ENCODE measurements at regions not wholly inside any gene's neighbourhood (a gene's known extent, or its start where the extent isn't known, plus 50 kb on each side); places are given as distances from the start of the nearest gene placed in this dataset.

DNA sequence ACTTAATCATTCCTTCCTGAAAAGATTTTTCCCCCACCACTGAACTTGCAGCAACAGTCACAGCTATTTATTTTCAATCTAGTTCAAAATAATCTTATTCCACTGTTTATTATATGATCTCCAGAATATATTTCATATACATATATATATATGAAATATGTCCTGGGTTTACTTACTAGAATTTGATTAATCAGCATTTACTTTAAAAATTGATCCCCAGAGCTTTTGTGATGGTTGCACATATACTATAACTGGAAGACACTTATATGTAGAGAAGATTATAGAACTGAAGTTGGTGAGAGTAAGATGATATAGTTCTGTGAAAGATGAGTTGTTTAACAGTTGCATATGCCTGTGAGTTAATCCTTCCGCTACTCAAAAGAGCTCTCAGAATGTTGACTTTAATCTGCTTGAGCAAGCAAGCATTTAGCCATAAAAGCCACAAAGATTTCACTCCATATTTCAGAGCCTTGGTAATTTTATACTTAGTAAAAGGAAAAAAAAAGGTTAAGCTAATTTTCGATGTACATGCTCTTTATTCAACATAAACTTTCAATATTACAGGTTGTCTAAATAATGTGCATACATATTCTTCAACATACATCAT lies 399.3 kb upstream of the CDH9 start:
- no peaks in the 10 kb centered on the region for H3K36me3 Mint-ChIP-seq (ENCODE audit: low read depth)
- peaks cover 10% of the 10 kb centered on the region for H3K9me3 Mint-ChIP-seq
- H3K4me3 Mint-ChIP-seq = no peak overlapping the region
- DNase-seq (no peak), ATAC-seq (no peak)
- ChIA-PET CTCF (interaction anchor here (1.4 kb wide), 1 partner anchor 30 kb away, joined by 3 read pairs; no protein-coding TSS in a partner anchor), POLR2A (no interaction called here)
- intact Hi-C loops (cut with micrococcal nuclease) = no loop called here
- no peaks in the 10 kb centered on the region for H3K27me3 Mint-ChIP-seq
- H3K27ac Mint-ChIP-seq = no peak overlapping the region
- TF ChIP-seq, protein P1, sequence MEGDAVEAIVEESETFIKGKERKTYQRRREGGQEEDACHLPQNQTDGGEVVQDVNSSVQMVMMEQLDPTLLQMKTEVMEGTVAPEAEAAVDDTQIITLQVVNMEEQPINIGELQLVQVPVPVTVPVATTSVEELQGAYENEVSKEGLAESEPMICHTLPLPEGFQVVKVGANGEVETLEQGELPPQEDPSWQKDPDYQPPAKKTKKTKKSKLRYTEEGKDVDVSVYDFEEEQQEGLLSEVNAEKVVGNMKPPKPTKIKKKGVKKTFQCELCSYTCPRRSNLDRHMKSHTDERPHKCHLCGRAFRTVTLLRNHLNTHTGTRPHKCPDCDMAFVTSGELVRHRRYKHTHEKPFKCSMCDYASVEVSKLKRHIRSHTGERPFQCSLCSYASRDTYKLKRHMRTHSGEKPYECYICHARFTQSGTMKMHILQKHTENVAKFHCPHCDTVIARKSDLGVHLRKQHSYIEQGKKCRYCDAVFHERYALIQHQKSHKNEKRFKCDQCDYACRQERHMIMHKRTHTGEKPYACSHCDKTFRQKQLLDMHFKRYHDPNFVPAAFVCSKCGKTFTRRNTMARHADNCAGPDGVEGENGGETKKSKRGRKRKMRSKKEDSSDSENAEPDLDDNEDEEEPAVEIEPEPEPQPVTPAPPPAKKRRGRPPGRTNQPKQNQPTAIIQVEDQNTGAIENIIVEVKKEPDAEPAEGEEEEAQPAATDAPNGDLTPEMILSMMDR (IDR thresholded peaks at IDR 0.05) = no peak
- no peaks in the 10 kb centered on the region for H3K4me1 Mint-ChIP-seq (ENCODE audit: low read depth)

DNA sequence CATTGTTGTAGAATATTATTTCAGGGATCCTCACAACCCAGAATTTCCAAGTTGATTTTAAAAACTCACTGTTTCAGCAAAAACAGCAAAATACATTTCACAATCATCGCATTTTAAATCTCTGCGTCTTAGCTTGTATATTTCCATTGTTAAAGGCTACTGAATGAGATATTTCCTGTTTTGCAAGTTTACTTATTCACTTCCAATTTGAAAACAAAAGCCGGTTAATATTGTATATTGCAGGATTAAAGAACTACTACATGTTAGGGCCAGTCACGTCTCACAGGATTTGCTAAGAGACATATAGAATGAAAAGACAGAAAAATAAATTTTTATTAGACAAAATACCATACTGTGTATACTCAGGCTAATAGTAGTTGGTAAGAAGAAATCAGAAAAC lies 395.9 kb upstream of the CDH9 start:
- ChIA-PET CTCF (no interaction called here), POLR2A (no interaction called here)
- TF ChIP-seq, protein P1 (IDR thresholded peaks at IDR 0.05) = no peak
- Mint-ChIP-seq H3K36me3 (ENCODE audit: low read depth) (no peaks in the 10 kb centered on the region), H3K9me3 (peaks cover 13% of the 10 kb centered on the region), H3K27me3 (no peaks in the 10 kb centered on the region), H3K27ac (no peak overlapping the region), H3K4me3 (no peak overlapping the region), H3K4me1 (ENCODE audit: low read depth) (no peaks in the 10 kb centered on the region)
- no peak for ATAC-seq
- no peak for DNase-seq
- intact Hi-C loops (cut with micrococcal nuclease) = no loop called here

DNA sequence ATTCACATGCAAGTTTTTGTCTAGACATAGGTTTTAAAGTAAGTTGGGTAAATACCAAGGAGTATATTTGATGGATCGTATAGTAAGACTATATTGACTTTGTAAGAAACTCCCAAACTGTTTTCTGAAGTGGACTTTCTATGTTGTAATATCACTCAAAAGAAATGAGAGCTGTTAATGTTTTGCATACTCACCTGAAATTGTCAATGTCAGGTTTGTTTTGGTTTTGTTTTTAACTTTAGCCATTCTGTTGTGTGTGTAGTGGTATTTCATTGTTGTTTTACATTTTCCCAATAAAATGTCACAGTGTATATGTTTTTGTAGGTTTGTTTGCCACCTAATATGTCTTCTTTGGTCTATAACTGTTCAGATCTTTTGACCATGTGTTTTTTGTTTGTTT lies 375.7 kb upstream of the CDH9 start:
- CTCF ChIA-PET = no interaction called here
- ATAC-seq (no peak), DNase-seq (no peak)
- no peaks in the 10 kb centered on the region for H3K4me1 Mint-ChIP-seq (ENCODE audit: low read depth)
- peaks cover 11% of the 10 kb centered on the region for H3K9me3 Mint-ChIP-seq
- TF ChIP-seq, protein P1 (IDR thresholded peaks at IDR 0.05) = no peak
- H3K27me3 Mint-ChIP-seq = no peaks in the 10 kb centered on the region
- H3K27ac Mint-ChIP-seq = no peak overlapping the region
- intact Hi-C loops (cut with micrococcal nuclease) = no loop called here
- POLR2A ChIA-PET = no interaction called here
- H3K36me3 Mint-ChIP-seq (ENCODE audit: low read depth) = no peaks in the 10 kb centered on the region
- no peak overlapping the region for H3K4me3 Mint-ChIP-seq

DNA sequence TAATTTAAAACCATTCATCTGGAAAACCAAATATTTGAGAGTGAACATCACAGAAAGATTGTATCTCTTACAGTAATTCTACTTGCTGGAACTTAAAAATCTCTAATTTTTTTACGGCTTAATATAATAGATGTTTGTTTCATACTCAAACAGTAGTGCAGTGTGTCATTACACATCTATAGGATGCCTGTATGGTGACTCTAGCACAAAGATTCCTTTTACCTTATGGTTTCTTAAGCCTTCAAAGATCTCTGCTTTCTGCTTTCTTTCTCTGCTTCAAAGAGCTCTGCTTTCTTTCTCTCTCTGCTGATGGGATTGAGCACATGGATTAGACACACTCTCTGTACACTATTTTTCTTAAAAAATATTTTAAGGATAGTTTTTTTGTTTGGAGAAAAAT lies 374.0 kb upstream of the CDH9 start:
- TF ChIP-seq, protein P1 (IDR thresholded peaks at IDR 0.05) = no peak
- intact Hi-C loops (cut with micrococcal nuclease) = no loop called here

DNA sequence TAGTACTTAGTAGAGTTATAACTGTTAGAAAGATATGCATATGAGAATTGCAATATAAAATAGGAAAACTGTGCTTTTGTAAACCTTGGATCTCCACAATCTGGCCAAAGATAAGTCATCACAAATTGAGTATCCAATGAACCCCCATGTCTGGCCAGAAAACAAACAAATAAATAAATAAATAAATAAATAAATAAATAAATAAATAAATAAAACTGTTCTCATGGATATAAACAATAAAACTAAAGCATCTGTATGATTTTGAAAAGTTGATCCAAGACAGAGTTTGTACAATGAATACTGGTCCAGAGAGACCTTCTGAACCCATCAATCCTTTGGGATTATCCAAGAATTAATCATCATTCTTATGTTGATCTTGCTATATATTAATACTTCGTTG lies 367.6 kb upstream of the CDH9 start:
- DNase-seq = no peak
- no peaks in the 10 kb centered on the region for H3K4me1 Mint-ChIP-seq (ENCODE audit: low read depth)
- H3K36me3 Mint-ChIP-seq (ENCODE audit: low read depth) = no peaks in the 10 kb centered on the region
- no peak overlapping the region for H3K4me3 Mint-ChIP-seq
- no peaks in the 10 kb centered on the region for H3K27me3 Mint-ChIP-seq
- intact Hi-C loops (cut with micrococcal nuclease) = no loop called here
- TF ChIP-seq, protein P1 (IDR thresholded peaks at IDR 0.05) = no peak
- no peak overlapping the region for H3K27ac Mint-ChIP-seq
- ChIA-PET POLR2A (no interaction called here), CTCF (no interaction called here)
- H3K9me3 Mint-ChIP-seq = peaks cover 13% of the 10 kb centered on the region
- no peak for ATAC-seq

More for the DNA sequence above, 374.0 kb upstream of the CDH9 start:
- DNase-seq = no peak
- no peaks in the 10 kb centered on the region for H3K36me3 Mint-ChIP-seq (ENCODE audit: low read depth)
- no peaks in the 10 kb centered on the region for H3K4me1 Mint-ChIP-seq (ENCODE audit: low read depth)
- peaks cover 12% of the 10 kb centered on the region for H3K9me3 Mint-ChIP-seq
- H3K27me3 Mint-ChIP-seq = no peaks in the 10 kb centered on the region
- no peak overlapping the region for H3K27ac Mint-ChIP-seq
- no peak overlapping the region for H3K4me3 Mint-ChIP-seq
- no peak for ATAC-seq
- ChIA-PET POLR2A (no interaction called here), CTCF (no interaction called here)
